Mesodermal cell (in vitro differentiated cells): ENCODE measurements at regions not wholly inside any gene's neighbourhood (a gene's known extent, or its start where the extent isn't known, plus 50 kb on each side); places are given as distances from the start of the nearest gene placed in this dataset.
A peak's percentile ranks its signal among the peaks of the same experiment; 100 is the strongest.

Experiments used
- H3K27ac ChIP-seq: 2 replicates; pipeline ENCODE4 v1.7.0; 2013; ENCODE audit warnings: mild to moderate bottlenecking, low read depth, low read length, moderate library complexity; ENCODE audit not compliant: severe bottlenecking
- H3K36me3 ChIP-seq: 2 replicates; pipeline ENCODE4 v1.7.1; 2013; ENCODE audit warnings: mild to moderate bottlenecking, low read length, moderate library complexity; ENCODE audit not compliant: control insufficient read depth, insufficient read depth
- H3K4me1 ChIP-seq: one replicate; pipeline ENCODE4 v1.7.1; 2013; ENCODE audit warnings: mild to moderate bottlenecking, low read length; ENCODE audit not compliant: insufficient read depth, control insufficient read depth, poor library complexity, severe bottlenecking
- H3K4me3 ChIP-seq: 2 replicates; pipeline ENCODE4 v1.7.0; 2013; ENCODE audit warnings: low read length, control low read depth, mild to moderate bottlenecking; ENCODE audit not compliant: insufficient read depth, poor library complexity, severe bottlenecking; ENCODE audit errors: extremely low read depth
- H3K9me3 ChIP-seq: 2 replicates; pipeline ENCODE4 v1.7.1; 2013; ENCODE audit warnings: mild to moderate bottlenecking, low read length, moderate library complexity; ENCODE audit not compliant: control insufficient read depth
- WGBS, 2 experiments: methylation state at CpG; one replicate each; pipeline ENCODE4 v1.1.5; 2013; ENCODE audit warnings: missing lambda C conversion rate in 2 of 2; ENCODE audit not compliant: insufficient coverage in 2 of 2; 5-methylcytosine and 5-hydroxymethylcytosine counted together

- no peak overlapping the region for H3K4me3 ChIP-seq
- H3K27ac ChIP-seq: peak overlapping the region; percentile 69
- H3K9me3 ChIP-seq: no peaks in the 10 kb centered on the region
- H3K4me1 ChIP-seq: peaks cover 28% of the 10 kb centered on the region
- 91 to 100% methylated on average over 2 to 3 of the region's 4 CpGs for WGBS, 2 experiments
- H3K36me3 ChIP-seq: no peaks in the 10 kb centered on the region
Measured at GRCh38 chr11:116062129-116062489, 557.9 kb upstream of the CADM1 start.

- Histone ChIP-seq H3K4me3 (no peak overlapping the region), H3K27ac (no peak overlapping the region), H3K9me3 (no peaks in the 10 kb centered on the region), H3K36me3 (no peaks in the 10 kb centered on the region), H3K4me1 (peaks cover 28% of the 10 kb centered on the region)
- WGBS, 2 experiments: 79 to 100% methylated on average over 3 of the region's 4 CpGs
Measured at GRCh38 chr11:116061322-116061721, 557.1 kb upstream of the CADM1 start.

GRCh38 chr11:116059919-116060318 lies 555.7 kb upstream of the CADM1 start:
- WGBS, 2 experiments: 53 to 75% methylated on average over 2 of the region's 2 CpGs
- Histone ChIP-seq H3K36me3 (no peaks in the 10 kb centered on the region), H3K4me3 (no peak overlapping the region)

GRCh38 chr11:116057000-116057399 lies 552.8 kb upstream of the CADM1 start:
- no peak overlapping the region for H3K4me3 ChIP-seq
- no peaks in the 10 kb centered on the region for H3K9me3 ChIP-seq
- WGBS, 2 experiments: 75 to 83% methylated on average over 1 to 2 of the region's 3 CpGs
- no peaks in the 10 kb centered on the region for H3K36me3 ChIP-seq
- no peak overlapping the region for H3K27ac ChIP-seq
- H3K4me1 ChIP-seq: peaks cover 6% of the 10 kb centered on the region

More at GRCh38 chr11:116059919-116060318, 555.7 kb upstream of the CADM1 start:
- no peak overlapping the region for H3K27ac ChIP-seq
- no peaks in the 10 kb centered on the region for H3K9me3 ChIP-seq
- H3K4me1 ChIP-seq: peaks cover 18% of the 10 kb centered on the region

GRCh38 chr11:116055064-116055463 lies 550.8 kb upstream of the CADM1 start:
- Histone ChIP-seq H3K36me3 (no peaks in the 10 kb centered on the region), H3K27ac (no peak overlapping the region), H3K9me3 (no peaks in the 10 kb centered on the region), H3K4me1 (no peaks in the 10 kb centered on the region), H3K4me3 (no peak overlapping the region)
- WGBS, 2 experiments: 78 to 89% methylated on average over 1 of the region's 2 CpGs

GRCh38 chr11:116053548-116053919 lies 549.3 kb upstream of the CADM1 start:
- Histone ChIP-seq H3K9me3 (no peaks in the 10 kb centered on the region), H3K36me3 (no peaks in the 10 kb centered on the region), H3K4me3 (no peak overlapping the region), H3K27ac (no peak overlapping the region), H3K4me1 (no peaks in the 10 kb centered on the region)
- 44 to 51% methylated on average over 3 to 6 of the region's 6 CpGs for WGBS, 2 experiments

- H3K9me3 ChIP-seq: no peaks in the 10 kb centered on the region
- H3K4me1 ChIP-seq: no peaks in the 10 kb centered on the region
- WGBS, 2 experiments: 67 to 77% methylated on average over 10 to 14 of the region's 15 CpGs
- no peak overlapping the region for H3K27ac ChIP-seq
- H3K4me3 ChIP-seq: no peak overlapping the region
- no peaks in the 10 kb centered on the region for H3K36me3 ChIP-seq
Measured at GRCh38 chr11:116052603-116053547, 548.7 kb upstream of the CADM1 start.

GRCh38 chr11:116051494-116051893 lies 547.3 kb upstream of the CADM1 start:
- Histone ChIP-seq H3K4me1 (no peaks in the 10 kb centered on the region), H3K36me3 (no peaks in the 10 kb centered on the region), H3K4me3 (no peak overlapping the region), H3K27ac (no peak overlapping the region), H3K9me3 (no peaks in the 10 kb centered on the region)
- WGBS, 2 experiments: 100% methylated on average over 4 of the region's 7 CpGs; no CpG with 5 or more reads in 1 of the 2 experiments

- Histone ChIP-seq H3K4me1 (no peaks in the 10 kb centered on the region), H3K27ac (no peak overlapping the region), H3K9me3 (no peaks in the 10 kb centered on the region), H3K4me3 (no peak overlapping the region), H3K36me3 (no peaks in the 10 kb centered on the region)
- no CpG with 5 or more reads among the region's 1 CpG for WGBS, 2 experiments
Measured at GRCh38 chr11:116049383-116049782, 545.2 kb upstream of the CADM1 start.

- no peak overlapping the region for H3K4me3 ChIP-seq
- 96 to 97% methylated on average over 6 of the region's 6 CpGs for WGBS, 2 experiments
- H3K27ac ChIP-seq: no peak overlapping the region
- no peaks in the 10 kb centered on the region for H3K4me1 ChIP-seq
- H3K36me3 ChIP-seq: no peaks in the 10 kb centered on the region
- H3K9me3 ChIP-seq: no peaks in the 10 kb centered on the region
Measured at GRCh38 chr11:116046127-116046526, 541.9 kb upstream of the CADM1 start.

- H3K27ac ChIP-seq: no peak overlapping the region
- H3K4me1 ChIP-seq: no peaks in the 10 kb centered on the region
- no peaks in the 10 kb centered on the region for H3K36me3 ChIP-seq
- no peaks in the 10 kb centered on the region for H3K9me3 ChIP-seq
- H3K4me3 ChIP-seq: no peak overlapping the region
- WGBS, 2 experiments: 68 to 75% methylated on average over 8 to 9 of the region's 10 CpGs
Measured at GRCh38 chr11:116044941-116045340, 540.7 kb upstream of the CADM1 start.
